Trophoblast cell (in vitro differentiated cells and primary cell): ENCODE measurements at regions not wholly inside any gene's neighbourhood (a gene's known extent, or its start where the extent isn't known, plus 50 kb on each side); places are given as distances from the start of the nearest gene placed in this dataset.

Source experiments
- DNase-seq, 2 donors: peaks; one replicate each; pipeline ENCODE4 v3.0.0-alpha.2; 2016
- H2AFZ ChIP-seq: 2 replicates; pipeline ENCODE4 v1.6.1; 2013; ENCODE audit warnings: low read length, moderate library complexity, mild to moderate bottlenecking; ENCODE audit not compliant: insufficient read depth, poor library complexity
- H2AK5ac ChIP-seq: 2 replicates; pipeline ENCODE4 v1.6.1; 2013; ENCODE audit warnings: mild to moderate bottlenecking, low read length
- H2BK120ac ChIP-seq: 2 replicates; pipeline ENCODE4 v1.6.1; 2013; ENCODE audit warnings: low read length, mild to moderate bottlenecking, moderate library complexity; ENCODE audit not compliant: insufficient read depth, poor library complexity
- H2BK12ac ChIP-seq: 2 replicates; pipeline ENCODE4 v1.6.1; 2013; ENCODE audit warnings: mild to moderate bottlenecking, low read length, moderate library complexity
- H2BK5ac ChIP-seq: 2 replicates; pipeline ENCODE4 v1.6.1; 2013; ENCODE audit warnings: low read length, low read depth, moderate library complexity, mild to moderate bottlenecking; ENCODE audit not compliant: poor library complexity
- H3K14ac ChIP-seq: 2 replicates; pipeline ENCODE4 v1.6.1; 2013; ENCODE audit warnings: mild to moderate bottlenecking, low read length
- H3K18ac ChIP-seq: 2 replicates; pipeline ENCODE4 v1.6.1; 2013; ENCODE audit warnings: mild to moderate bottlenecking, low read length
- H3K23ac ChIP-seq: 2 replicates; pipeline ENCODE4 v1.6.1; 2013; ENCODE audit warnings: low read length
- H3K27ac ChIP-seq: 2 replicates; pipeline ENCODE4 v1.5.1; 2013; ENCODE audit warnings: low read depth, mild to moderate bottlenecking, inconsistent platforms, low read length, moderate library complexity
- H3K27me3 ChIP-seq: 2 replicates; pipeline ENCODE4 v1.6.1; 2013; ENCODE audit warnings: inconsistent platforms, mild to moderate bottlenecking, low read length, moderate library complexity; ENCODE audit not compliant: insufficient read depth
- H3K36me3 ChIP-seq, 2 experiments: 1 replicate in 1 of 2; 2 replicates in 1 of 2; pipeline ENCODE4 v1.6.1; 2013; ENCODE audit warnings: low read length in 2 of 2, mild to moderate bottlenecking in 2 of 2, moderate library complexity in 1 of 2; ENCODE audit not compliant: insufficient read depth in 2 of 2, control insufficient read depth in 1 of 2
- H3K4ac ChIP-seq: 2 replicates; pipeline ENCODE4 v1.6.1; 2013; ENCODE audit warnings: low read depth, mild to moderate bottlenecking, low read length, moderate library complexity
- H3K4me1 ChIP-seq, 2 experiments: 1 replicate in 1 of 2; 2 replicates in 1 of 2; pipeline ENCODE4 v1.6.1; 2013; ENCODE audit warnings: low read length in 2 of 2, mild to moderate bottlenecking in 2 of 2, moderate library complexity in 1 of 2; ENCODE audit not compliant: insufficient read depth in 2 of 2, control insufficient read depth in 1 of 2
- H3K4me2 ChIP-seq: 2 replicates; pipeline ENCODE4 v1.6.1; 2013; ENCODE audit warnings: inconsistent platforms, mild to moderate bottlenecking, low read length, moderate library complexity
- H3K4me3 ChIP-seq: 2 replicates; pipeline ENCODE4 v1.5.1; 2013; ENCODE audit warnings: mild to moderate bottlenecking, low read depth, low read length, inconsistent platforms
- H3K79me1 ChIP-seq: one replicate; pipeline ENCODE4 v1.6.1; 2013; ENCODE audit warnings: low read length
- H3K79me2 ChIP-seq: 2 replicates; pipeline ENCODE4 v1.6.1; 2013; ENCODE audit warnings: low read length, mild to moderate bottlenecking; ENCODE audit not compliant: control insufficient read depth, insufficient read depth, poor library complexity
- H3K9ac ChIP-seq: 2 replicates; pipeline ENCODE4 v1.6.1; 2013; ENCODE audit warnings: mild to moderate bottlenecking, low read length
- H3K9me3 ChIP-seq: 2 replicates; pipeline ENCODE4 v1.6.1; 2013; ENCODE audit warnings: low read depth, mild to moderate bottlenecking, control low read depth, inconsistent platforms, low read length; ENCODE audit not compliant: insufficient read depth
- H4K12ac ChIP-seq: 2 replicates; pipeline ENCODE4 v1.6.1; 2013; ENCODE audit warnings: low read depth, mild to moderate bottlenecking, low read length, moderate library complexity
- H4K8ac ChIP-seq: 2 replicates; pipeline ENCODE4 v1.6.1; 2013; ENCODE audit warnings: low read depth, mild to moderate bottlenecking, low read length, moderate library complexity
- H4K91ac ChIP-seq: one replicate; pipeline ENCODE4 v1.6.1; 2013; ENCODE audit warnings: low read depth, mild to moderate bottlenecking, low read length, moderate library complexity
- WGBS: extraction: QIAGEN DNeasy Blood & Tissue Kit; methylation state at CpG from one replicate; pipeline ENCODE4 v1.1.7; 2013; ENCODE audit warnings: missing lambda C conversion rate; ENCODE audit not compliant: insufficient read length, insufficient coverage; ENCODE audit errors: extremely low coverage; 5-methylcytosine and 5-hydroxymethylcytosine counted together

- no peak overlapping the region for H3K23ac ChIP-seq
- H3K36me3 ChIP-seq, result no peaks in the 10 kb centered on the region
- H3K27me3 ChIP-seq, result no peaks in the 10 kb centered on the region
- H4K91ac ChIP-seq, result no peak overlapping the region
- no peak overlapping the region for H2BK120ac ChIP-seq
- H2BK12ac ChIP-seq, result no peak overlapping the region
- no peak overlapping the region for H3K4me2 ChIP-seq
- no peaks in the 10 kb centered on the region for H3K4me1 ChIP-seq
- no peak overlapping the region for H3K14ac ChIP-seq
- no peak overlapping the region for H3K4ac ChIP-seq
- H2AK5ac ChIP-seq, result no peak overlapping the region
- H3K4me3 ChIP-seq, result no peak overlapping the region
- no CpG with 5 or more reads among the region's 7 CpGs for WGBS
- H3K18ac ChIP-seq, result no peak overlapping the region
- H3K79me2 ChIP-seq, result no peaks in the 10 kb centered on the region
- no peaks in the 10 kb centered on the region for H3K79me1 ChIP-seq
- no peak overlapping the region for H2BK5ac ChIP-seq
- H3K27ac ChIP-seq, result no peak overlapping the region
- no peak overlapping the region for H4K8ac ChIP-seq
- no peak overlapping the region for H4K12ac ChIP-seq
- H3K9ac ChIP-seq, result no peak overlapping the region
- H2AFZ ChIP-seq, result no peak overlapping the region
- no peak for DNase-seq
- no peaks in the 10 kb centered on the region for H3K9me3 ChIP-seq
Observed at GRCh38 chrX:150227321-150227860, 135.7 kb upstream of the MAMLD1 start.

GRCh38 chrX:150227873-150228410 is 135.2 kb upstream of the MAMLD1 start:
- Histone ChIP-seq H3K9ac (no peak overlapping the region), H4K12ac (no peak overlapping the region), H2AFZ (no peak overlapping the region), H3K4ac (no peak overlapping the region), H3K79me1 (no peaks in the 10 kb centered on the region), H3K36me3 (no peaks in the 10 kb centered on the region), H3K9me3 (no peaks in the 10 kb centered on the region), H4K8ac (no peak overlapping the region), H3K18ac (no peak overlapping the region), H3K4me1 (no peaks in the 10 kb centered on the region), H3K79me2 (no peaks in the 10 kb centered on the region), H4K91ac (no peak overlapping the region), H2BK5ac (no peak overlapping the region), H3K4me3 (no peak overlapping the region), H2AK5ac (no peak overlapping the region), H2BK120ac (no peak overlapping the region), H2BK12ac (no peak overlapping the region), H3K4me2 (no peak overlapping the region), H3K23ac (no peak overlapping the region), H3K27ac (no peak overlapping the region), H3K27me3 (no peaks in the 10 kb centered on the region), H3K14ac (no peak overlapping the region)
- no CpG with 5 or more reads among the region's 7 CpGs for WGBS
- no peak for DNase-seq

GRCh38 chrX:150228431-150228830 is 134.7 kb upstream of the MAMLD1 start:
- Histone ChIP-seq H3K4me1 (no peaks in the 10 kb centered on the region), H2AK5ac (no peak overlapping the region), H3K27ac (no peak overlapping the region), H2BK120ac (no peak overlapping the region), H3K79me1 (no peaks in the 10 kb centered on the region), H2BK12ac (no peak overlapping the region), H2AFZ (no peak overlapping the region), H4K12ac (no peak overlapping the region), H4K8ac (no peak overlapping the region), H3K18ac (no peak overlapping the region), H3K27me3 (no peaks in the 10 kb centered on the region), H4K91ac (no peak overlapping the region), H3K9me3 (no peaks in the 10 kb centered on the region), H3K4me2 (no peak overlapping the region), H3K9ac (no peak overlapping the region), H3K4me3 (no peak overlapping the region), H3K23ac (no peak overlapping the region), H3K36me3 (no peaks in the 10 kb centered on the region), H3K79me2 (no peaks in the 10 kb centered on the region), H3K4ac (no peak overlapping the region), H2BK5ac (no peak overlapping the region), H3K14ac (no peak overlapping the region)
- no CpG with 5 or more reads among the region's 3 CpGs for WGBS
- no peak for DNase-seq

- H3K14ac ChIP-seq, result no peak overlapping the region
- H2BK5ac ChIP-seq, result no peak overlapping the region
- H4K91ac ChIP-seq, result no peak overlapping the region
- H4K8ac ChIP-seq, result no peak overlapping the region
- H2BK12ac ChIP-seq, result no peak overlapping the region
- H2AFZ ChIP-seq, result no peak overlapping the region
- no peak overlapping the region for H3K23ac ChIP-seq
- no peak overlapping the region for H3K4me2 ChIP-seq
- DNase-seq, result no peak
- no peak overlapping the region for H3K9ac ChIP-seq
- no peaks in the 10 kb centered on the region for H3K79me1 ChIP-seq
- no peak overlapping the region for H2BK120ac ChIP-seq
- no peaks in the 10 kb centered on the region for H3K36me3 ChIP-seq
- WGBS, result no CpG with 5 or more reads among the region's 1 CpG
- no peak overlapping the region for H3K18ac ChIP-seq
- no peaks in the 10 kb centered on the region for H3K27me3 ChIP-seq
- H3K4me3 ChIP-seq, result no peak overlapping the region
- H3K9me3 ChIP-seq, result no peaks in the 10 kb centered on the region
- no peak overlapping the region for H4K12ac ChIP-seq
- no peak overlapping the region for H3K27ac ChIP-seq
- H3K4me1 ChIP-seq, result no peaks in the 10 kb centered on the region
- H3K4ac ChIP-seq, result no peak overlapping the region
- no peaks in the 10 kb centered on the region for H3K79me2 ChIP-seq
- H2AK5ac ChIP-seq, result no peak overlapping the region
Observed at GRCh38 chrX:150229030-150229429, 134.1 kb upstream of the MAMLD1 start.
